Activated naive CD4-positive, alpha-beta T cell treated with anti-CD3 and anti-CD28 coated beads, Interleukin-2, amount 50 U/mL, for 72 hours (primary cell): ENCODE measurements at regions not wholly inside any gene's neighbourhood (a gene's known extent, or its start where the extent isn't known, plus 50 kb on each side); places are given as distances from the start of the nearest gene placed in this dataset.
A peak's percentile ranks its signal among the peaks of the same experiment; 100 is the strongest.
"Not testable (repeated sequence)": the region's sequence is repeated elsewhere in the genome, so short reads cannot be mapped to it uniquely, and the experiment has no call there.

Experiments used
- ATAC-seq, 2 donors: fragments of 150-1000 bp; cut with Tn5 transposase; 2 replicates each; pipeline ENCODE4 v1.10.0; 2021; ENCODE audit warnings: mild to moderate bottlenecking in 2 of 2, moderate library complexity in 2 of 2
- DNase-seq, 2 donors: peaks; one replicate each; pipeline ENCODE4 v3.0.0; 2021 to 2022; ENCODE audit warnings: low spot score in 2 of 2
- H3K27ac Mint-ChIP-seq, 2 donors: one replicate each; pipeline ENCODE4 v1.8.0; 2022; ENCODE audit warnings: mild to moderate bottlenecking in 2 of 2, mixed read lengths in 2 of 2
- H3K36me3 Mint-ChIP-seq, 2 donors: one replicate each; pipeline ENCODE4 v1.8.0; 2022; ENCODE audit warnings: mixed read lengths in 2 of 2
- H3K9me3 Mint-ChIP-seq, 2 donors: one replicate each; pipeline ENCODE4 v1.8.0; 2022; ENCODE audit warnings: mixed read lengths in 2 of 2

- peak overlapping the region in 1 of 2 donors; percentile 32 for H3K27ac Mint-ChIP-seq
- not testable (repeated sequence) for H3K9me3 Mint-ChIP-seq, ATAC-seq, H3K36me3 Mint-ChIP-seq, DNase-seq
Measured at GRCh38 chr14:105627287-105627686, 100.9 kb downstream of the TMEM121 start.

- DNase-seq (no peak), ATAC-seq (no peak)
- Mint-ChIP-seq H3K9me3 (peaks cover 4 to 10% of the 10 kb centered on the region in 2 donors), H3K27ac (peak overlapping the region in 1 of 2 donors; percentile 32), H3K36me3 (peaks cover 8 to 10% of the 10 kb centered on the region in 2 donors)
Measured at GRCh38 chr14:105627701-105628100, 101.3 kb downstream of the TMEM121 start.

GRCh38 chr14:105628126-105628525, 101.7 kb downstream of the TMEM121 start:
- DNase-seq, H3K36me3 Mint-ChIP-seq, H3K9me3 Mint-ChIP-seq, ATAC-seq: not testable (repeated sequence)
- H3K27ac Mint-ChIP-seq: peak overlapping the region in 1 of 2 donors; percentile 32

GRCh38 chr14:105628531-105629067, 102.2 kb downstream of the TMEM121 start:
- H3K36me3 Mint-ChIP-seq, H3K27ac Mint-ChIP-seq, DNase-seq: not testable (repeated sequence)

GRCh38 chr14:105629091-105629885, 102.9 kb downstream of the TMEM121 start:
- H3K27ac Mint-ChIP-seq: peak overlapping the region in 1 of 2 donors; percentile 55
- H3K9me3 Mint-ChIP-seq, DNase-seq, ATAC-seq, H3K36me3 Mint-ChIP-seq: not testable (repeated sequence)

More at GRCh38 chr14:105628531-105629067, 102.2 kb downstream of the TMEM121 start:
- H3K9me3 Mint-ChIP-seq, ATAC-seq: not testable (repeated sequence)

GRCh38 chr14:105629886-105630215, 103.5 kb downstream of the TMEM121 start:
- DNase-seq (no peak), ATAC-seq (no peak)
- peaks cover 4 to 10% of the 10 kb centered on the region in 2 donors for H3K9me3 Mint-ChIP-seq
- H3K36me3 Mint-ChIP-seq: peaks cover 8 to 10% of the 10 kb centered on the region in 2 donors
- peak overlapping the region in 1 of 2 donors; percentile 55 for H3K27ac Mint-ChIP-seq

GRCh38 chr14:105630293-105630934, 104.0 kb downstream of the TMEM121 start:
- not testable (repeated sequence) for DNase-seq, ATAC-seq, H3K9me3 Mint-ChIP-seq, H3K36me3 Mint-ChIP-seq
- peak overlapping the region in 1 of 2 donors; percentile 55 for H3K27ac Mint-ChIP-seq

- H3K27ac Mint-ChIP-seq: peak overlapping the region in 1 of 2 donors; percentile 55
- ATAC-seq, H3K9me3 Mint-ChIP-seq, H3K36me3 Mint-ChIP-seq, DNase-seq: not testable (repeated sequence)
Measured at GRCh38 chr14:105630935-105631779, 104.8 kb downstream of the TMEM121 start.

GRCh38 chr14:105632010-105632409, 105.6 kb downstream of the TMEM121 start:
- Mint-ChIP-seq H3K27ac (no peak overlapping the region), H3K9me3 (peaks cover 4 to 10% of the 10 kb centered on the region in 2 donors), H3K36me3 (peaks cover 8 to 10% of the 10 kb centered on the region in 2 donors)
- no peak for ATAC-seq
- DNase-seq: no peak

- not testable (repeated sequence) for ATAC-seq, H3K9me3 Mint-ChIP-seq, H3K36me3 Mint-ChIP-seq, H3K27ac Mint-ChIP-seq, DNase-seq
Measured at GRCh38 chr14:105633596-105633995, 107.2 kb downstream of the TMEM121 start.

- DNase-seq (no peak), ATAC-seq (no peak)
- Mint-ChIP-seq H3K27ac (no peak overlapping the region), H3K36me3 (peaks cover 8 to 10% of the 10 kb centered on the region in 2 donors), H3K9me3 (peaks cover 4 to 10% of the 10 kb centered on the region in 2 donors)
Measured at GRCh38 chr14:105635560-105635959, 109.2 kb downstream of the TMEM121 start.

GRCh38 chr14:105636021-105636420, 109.6 kb downstream of the TMEM121 start:
- not testable (repeated sequence) for H3K27ac Mint-ChIP-seq, H3K36me3 Mint-ChIP-seq, H3K9me3 Mint-ChIP-seq, DNase-seq, ATAC-seq

- DNase-seq (no peak), ATAC-seq (no peak)
- H3K27ac Mint-ChIP-seq: no peak overlapping the region
- peaks cover 4 to 5% of the 10 kb centered on the region in 2 donors for H3K9me3 Mint-ChIP-seq
- peaks cover 3 to 7% of the 10 kb centered on the region in 2 donors for H3K36me3 Mint-ChIP-seq
Measured at GRCh38 chr14:105636935-105637334, 110.6 kb downstream of the TMEM121 start.

GRCh38 chr14:105637345-105637744, 111.0 kb downstream of the TMEM121 start:
- not testable (repeated sequence) for H3K9me3 Mint-ChIP-seq, H3K27ac Mint-ChIP-seq, H3K36me3 Mint-ChIP-seq, ATAC-seq, DNase-seq

GRCh38 chr14:105639969-105640931, 113.9 kb downstream of the TMEM121 start:
- DNase-seq, H3K9me3 Mint-ChIP-seq, H3K27ac Mint-ChIP-seq, ATAC-seq, H3K36me3 Mint-ChIP-seq: not testable (repeated sequence)
